EH (cell line): ENCODE measurements at regions not wholly inside any gene's neighbourhood (a gene's known extent, or its start where the extent isn't known, plus 50 kb on each side); places are given as distances from the start of the nearest gene placed in this dataset.
A peak's percentile ranks its signal among the peaks of the same experiment; 100 is the strongest.

Source experiments
- DNase-seq: peaks from one replicate; pipeline ENCODE4 v3.0.0-alpha.2; 2015; ENCODE audit warnings: low read depth

DNA sequence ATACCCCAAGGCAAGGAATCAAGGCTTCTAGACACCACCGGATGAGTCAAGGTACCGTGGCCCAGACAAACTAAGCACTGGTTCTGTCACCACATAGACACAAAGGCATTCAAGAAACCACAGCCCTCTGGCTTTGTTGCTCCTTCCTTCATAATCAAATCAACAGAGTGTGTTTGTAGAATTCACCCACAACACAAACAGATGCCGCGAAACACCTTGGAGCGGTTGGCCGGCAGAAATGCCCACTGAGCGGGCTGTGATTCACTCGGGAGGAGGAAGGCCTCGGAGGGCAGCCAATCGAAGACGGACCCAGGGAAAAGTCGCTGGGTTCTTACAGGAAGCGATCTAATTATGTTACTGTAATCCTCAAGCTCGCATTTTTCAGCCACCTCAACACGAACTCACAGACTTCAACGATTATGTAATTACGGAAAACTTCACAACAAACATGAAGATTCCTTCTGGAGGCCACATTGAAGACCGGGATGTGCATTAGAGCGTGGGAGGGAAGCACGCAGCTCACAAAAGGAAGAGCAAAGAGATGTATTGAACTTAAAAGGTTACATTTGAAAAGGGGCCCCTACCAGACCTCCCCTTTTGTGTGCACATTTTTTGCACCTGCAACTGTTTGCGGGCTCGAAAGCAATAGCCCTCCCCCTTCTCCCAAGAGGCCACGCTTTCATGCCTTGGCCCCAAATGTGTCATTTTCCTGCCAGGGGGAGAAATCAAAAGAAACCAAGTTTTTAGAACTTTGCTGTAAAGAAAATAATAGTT, 184.7 kb upstream of the PREP start:
- peak; percentile 91 for DNase-seq

DNA sequence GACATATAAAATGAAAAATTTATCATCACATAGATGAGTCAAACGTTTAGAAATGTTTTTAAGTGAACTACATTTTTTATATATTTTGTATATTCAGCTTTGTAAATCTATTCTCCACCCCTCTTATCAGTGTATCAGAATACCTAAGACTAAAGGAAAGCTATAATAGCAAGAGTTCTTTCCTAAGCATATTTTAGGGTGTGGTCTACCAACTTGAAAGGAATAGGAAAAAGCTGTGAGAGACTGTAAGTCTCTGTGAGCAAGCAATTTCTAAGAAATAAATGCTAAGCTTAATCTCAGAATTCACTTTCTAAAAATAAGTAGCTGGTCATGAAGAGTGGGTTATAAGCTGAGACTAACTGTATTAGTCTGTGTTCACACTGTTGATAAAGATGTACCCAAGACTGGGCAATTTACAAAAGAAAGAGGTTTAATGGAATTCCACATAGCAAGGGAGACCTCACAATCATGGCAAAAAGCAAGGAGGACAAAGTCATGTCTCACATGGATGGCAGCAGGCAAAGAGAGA, 175.4 kb upstream of the PREP start:
- DNase-seq = no peak

DNA sequence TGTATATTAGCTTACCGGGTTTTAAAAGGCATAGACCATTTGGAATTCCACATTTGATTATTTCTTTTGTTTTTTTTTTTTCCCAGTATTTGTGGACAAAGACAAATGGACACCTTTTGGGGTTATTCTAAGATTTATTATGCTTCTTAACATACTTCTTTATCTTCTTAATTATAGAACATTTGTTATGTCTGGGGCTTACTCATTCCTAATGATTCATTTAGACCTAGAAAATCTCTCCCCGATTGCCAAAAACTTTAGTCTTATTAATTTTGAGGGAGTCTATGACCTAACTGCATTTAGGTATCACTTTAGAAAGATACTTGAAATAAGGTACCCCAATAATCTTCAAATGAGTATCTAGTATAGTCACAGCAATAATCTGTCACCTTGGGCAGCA, 170.7 kb upstream of the PREP start:
- DNase-seq = peak; percentile 47

DNA sequence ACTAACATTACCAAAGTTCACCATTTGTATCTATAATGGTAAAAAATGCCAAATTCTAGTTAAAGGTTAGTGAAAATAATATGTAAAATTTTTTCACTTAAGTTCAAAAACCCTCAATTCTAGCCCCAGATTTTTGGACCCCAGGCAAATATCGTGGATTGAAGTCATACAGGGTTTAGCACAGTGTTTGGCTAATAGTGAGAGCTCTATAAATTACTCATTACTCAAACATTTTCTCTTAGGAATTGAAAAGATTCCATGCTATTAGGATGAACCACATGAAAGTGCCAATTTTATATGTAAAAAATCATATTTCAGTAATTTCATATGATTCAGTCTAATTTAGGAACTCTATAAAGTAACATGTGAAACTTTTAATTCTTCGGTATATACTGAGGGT, 170.3 kb upstream of the PREP start:
- peak; percentile 60 for DNase-seq

DNA sequence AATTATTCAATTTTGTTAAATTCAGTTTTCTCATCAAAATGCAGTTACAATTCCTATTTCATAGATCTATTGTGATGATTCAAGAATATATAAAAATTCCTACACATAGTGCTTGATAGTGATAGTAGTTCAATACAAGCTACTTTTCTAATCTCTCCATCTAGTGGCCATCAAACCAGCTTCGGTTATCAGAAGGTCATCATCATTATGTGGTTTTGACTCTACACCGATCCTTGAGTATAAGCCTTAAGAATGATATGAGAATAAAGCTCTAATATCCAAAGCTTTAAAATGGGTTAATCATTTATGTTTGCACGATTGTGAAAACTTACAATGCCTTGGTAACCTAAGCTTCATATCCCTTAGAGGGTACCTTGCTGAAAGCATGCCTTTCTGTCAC, 167.5 kb upstream of the PREP start:
- DNase-seq = no peak

DNA sequence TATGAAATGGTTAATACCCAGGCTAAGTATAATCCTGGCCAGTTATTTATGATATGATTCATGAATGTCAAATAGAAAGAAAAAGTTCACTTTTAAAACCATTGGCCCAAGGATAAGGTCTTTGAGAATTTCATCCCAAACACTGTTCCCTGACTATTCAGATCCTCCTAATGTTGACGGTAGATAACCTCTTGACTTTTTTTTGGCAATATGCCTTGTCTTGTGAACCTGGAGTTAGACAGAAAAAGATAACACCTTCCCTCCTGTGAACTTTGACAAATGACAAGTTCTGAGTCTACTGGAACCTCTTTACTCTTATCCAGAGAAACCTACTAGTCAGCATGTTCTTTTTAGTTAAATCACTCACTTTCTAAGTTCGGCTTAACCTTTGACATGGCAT, 166.8 kb upstream of the PREP start:
- no peak for DNase-seq

DNA sequence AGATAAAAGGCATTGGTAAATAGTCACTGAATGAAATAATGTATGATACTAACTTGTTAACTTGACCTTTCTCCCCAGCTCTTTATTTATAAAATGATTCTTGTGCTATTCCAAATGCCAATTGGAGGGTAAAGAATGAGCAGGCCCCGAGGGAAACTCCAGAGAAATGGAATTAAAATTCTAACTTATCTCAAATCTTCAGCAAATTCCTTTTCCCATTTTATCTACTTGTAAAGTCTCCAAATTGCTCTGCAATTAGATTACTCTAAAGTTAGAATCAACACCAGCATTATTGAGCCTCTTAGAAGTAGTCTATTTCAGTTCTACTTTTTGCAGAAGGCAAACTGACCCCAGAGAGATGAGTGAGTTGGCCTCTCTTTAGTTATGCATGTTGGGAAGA, 165.9 kb upstream of the PREP start:
- peak; percentile 68 for DNase-seq

DNA sequence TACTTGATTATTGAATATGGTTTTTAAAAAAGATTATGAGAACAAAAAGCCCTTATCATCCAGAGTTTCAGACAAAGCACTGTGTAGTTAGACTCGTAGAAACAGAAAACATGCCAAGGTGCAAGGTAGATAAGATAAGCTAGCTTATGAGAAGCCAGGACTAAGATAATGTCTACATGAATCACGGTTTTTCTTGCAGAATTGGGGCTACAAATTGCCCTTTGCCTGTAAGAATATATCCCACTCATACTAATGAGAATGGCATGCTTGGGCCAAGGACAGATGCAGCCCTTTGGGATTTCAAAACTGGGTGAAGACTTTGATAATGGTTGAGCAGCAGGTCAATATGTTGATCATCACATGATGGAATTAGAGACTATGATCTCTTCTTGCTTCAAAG, 165.3 kb upstream of the PREP start:
- DNase-seq = no peak

DNA sequence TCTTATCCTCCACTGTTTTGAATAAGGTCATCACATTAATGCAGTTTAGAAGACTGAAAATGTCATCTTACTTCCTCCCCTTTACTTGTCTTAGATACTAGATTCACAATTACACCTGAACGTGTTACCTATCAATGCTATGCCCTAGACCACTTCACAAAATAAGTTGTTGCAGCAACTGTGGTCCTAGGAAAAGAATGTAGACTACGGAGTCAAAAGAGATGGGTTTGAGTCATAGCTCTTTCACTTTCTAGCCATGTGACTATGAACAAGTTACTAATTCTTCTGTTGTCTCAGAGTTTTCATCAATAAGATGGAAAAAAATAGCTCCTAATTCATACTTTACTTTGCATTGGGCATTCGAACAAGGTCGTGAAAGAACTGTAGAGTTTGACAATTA, 164.3 kb upstream of the PREP start:
- DNase-seq = no peak

DNA sequence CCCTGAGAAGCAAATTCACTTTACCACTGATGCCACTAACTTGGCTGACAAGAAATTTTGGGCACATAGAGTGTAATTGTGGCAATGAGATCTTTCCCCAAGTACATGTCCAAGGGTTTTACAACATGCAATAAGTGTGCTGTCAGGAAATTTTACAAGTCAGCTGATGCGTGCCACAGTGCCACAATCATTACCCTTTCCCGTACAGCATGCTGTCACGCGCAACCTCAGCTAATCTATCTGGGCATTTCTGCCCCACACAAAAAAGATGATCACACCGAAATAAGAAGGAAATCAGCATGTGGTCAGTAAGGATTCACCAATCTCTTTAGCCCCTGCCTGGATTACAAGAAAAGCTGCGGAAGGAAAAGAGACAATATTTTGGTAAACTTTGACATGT, 163.6 kb upstream of the PREP start:
- no peak for DNase-seq

DNA sequence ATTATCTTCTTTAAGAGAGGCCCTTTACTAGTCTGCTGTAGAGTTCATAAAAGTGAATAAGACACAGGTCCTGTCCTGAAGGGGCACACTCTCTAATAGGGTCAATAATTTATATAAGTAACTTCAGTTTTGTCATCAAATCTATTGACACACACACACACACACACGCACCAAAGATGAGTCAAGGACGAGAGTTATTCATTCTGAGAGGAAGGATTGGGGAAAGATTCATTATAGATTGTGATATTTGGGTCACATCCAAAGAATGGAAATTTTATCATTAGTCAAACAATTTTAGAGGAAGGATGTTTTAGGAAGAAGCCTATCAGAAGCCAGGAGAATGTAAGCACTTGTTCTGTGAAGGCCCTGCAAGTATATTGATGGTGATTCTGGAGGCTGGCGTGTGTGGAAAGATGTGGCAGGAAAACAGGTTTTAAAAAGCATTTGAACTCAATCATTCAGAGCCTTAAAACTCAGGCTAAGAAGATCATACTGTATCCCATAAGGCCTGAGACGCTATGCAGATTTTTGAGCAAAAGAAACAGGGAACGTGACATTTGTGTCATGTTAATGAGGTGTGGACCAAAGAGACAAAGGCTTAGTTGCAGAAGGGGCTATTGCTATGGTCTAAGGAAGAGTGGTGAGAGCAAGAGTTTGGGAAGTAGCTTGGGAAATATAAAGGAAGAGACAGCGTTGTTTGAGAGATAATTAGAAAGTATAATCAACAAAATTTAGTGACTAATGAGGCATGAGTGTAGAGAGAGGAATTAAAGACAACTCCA, 161.4 kb upstream of the PREP start:
- no peak for DNase-seq

DNA sequence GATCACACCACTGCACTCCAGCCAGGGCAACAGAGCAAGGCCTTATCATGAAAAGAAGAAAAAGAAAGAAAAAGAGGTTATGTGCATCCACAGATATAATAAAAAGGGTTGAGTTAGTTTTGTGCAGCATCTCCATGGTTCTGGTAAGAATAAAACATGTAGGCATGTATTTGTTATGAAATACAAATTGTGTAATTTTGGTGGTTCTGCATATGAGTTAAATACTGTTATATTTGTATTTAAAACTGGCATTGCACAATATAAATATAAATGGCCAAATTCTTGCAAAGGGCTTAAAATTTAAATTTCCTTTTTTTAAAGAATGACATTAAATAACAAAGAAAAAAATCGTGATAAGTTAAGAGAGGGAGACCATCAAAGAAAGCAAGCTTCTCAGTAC, 159.1 kb upstream of the PREP start:
- no peak for DNase-seq

DNA sequence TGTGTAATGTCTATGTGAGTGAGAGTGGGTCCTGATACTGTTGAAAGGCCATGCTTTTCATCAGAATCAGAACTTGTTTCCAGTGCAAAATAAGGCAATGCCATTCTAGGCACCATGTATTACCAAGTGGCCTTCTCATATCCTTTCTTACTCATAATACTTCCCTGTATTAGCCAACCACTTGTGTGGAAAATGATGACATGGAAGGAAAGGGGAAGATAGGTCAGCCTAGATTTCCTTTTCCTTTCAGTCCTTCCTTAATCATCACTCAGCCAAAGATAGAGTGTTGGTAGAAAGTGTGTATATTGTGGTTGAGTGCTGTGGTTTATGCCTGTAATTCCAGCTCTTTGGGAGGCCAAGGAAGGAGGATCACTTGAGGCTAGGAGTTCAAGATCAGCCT, 158.6 kb upstream of the PREP start:
- DNase-seq = no peak

DNA sequence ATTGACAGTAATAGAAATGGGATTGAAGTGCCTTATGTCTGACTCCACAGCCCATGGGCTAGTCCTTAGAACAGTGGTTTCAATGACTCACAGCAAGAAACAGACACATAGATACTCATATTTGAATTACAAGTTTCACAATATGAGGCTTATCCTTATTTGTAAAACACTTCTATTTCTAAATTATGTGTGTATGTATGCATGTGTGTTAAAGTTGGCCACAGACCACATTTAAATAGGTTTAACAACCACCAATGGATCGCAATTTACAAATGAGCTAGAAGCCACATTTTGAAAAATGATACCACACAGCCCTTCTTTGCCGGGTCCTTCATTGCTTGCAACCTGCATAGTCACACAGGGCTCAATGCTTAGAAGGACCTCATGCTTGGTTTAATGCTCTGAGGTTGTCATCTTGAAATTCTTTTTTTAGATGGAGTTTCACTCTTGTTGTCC, 157.8 kb upstream of the PREP start:
- peak; percentile 61 for DNase-seq

DNA sequence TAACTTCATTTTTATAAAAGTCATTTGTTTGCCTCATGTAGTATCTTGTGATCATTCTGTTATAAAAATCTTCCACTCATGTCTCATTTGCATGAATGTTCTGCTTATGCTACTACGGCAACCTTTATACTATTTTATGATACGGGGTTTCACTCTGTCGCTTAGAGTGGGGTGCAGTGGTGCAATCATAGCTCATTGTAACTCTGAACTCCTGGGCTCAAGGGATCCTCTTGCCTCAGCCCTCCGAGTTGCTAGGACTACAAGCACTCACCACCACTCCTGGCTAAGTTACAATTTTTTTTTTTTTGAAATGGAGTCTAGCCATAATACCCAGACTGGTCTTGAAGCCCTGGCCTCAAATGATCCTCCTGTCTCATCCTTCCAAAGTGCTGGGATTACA, 154.4 kb upstream of the PREP start:
- DNase-seq = no peak

DNA sequence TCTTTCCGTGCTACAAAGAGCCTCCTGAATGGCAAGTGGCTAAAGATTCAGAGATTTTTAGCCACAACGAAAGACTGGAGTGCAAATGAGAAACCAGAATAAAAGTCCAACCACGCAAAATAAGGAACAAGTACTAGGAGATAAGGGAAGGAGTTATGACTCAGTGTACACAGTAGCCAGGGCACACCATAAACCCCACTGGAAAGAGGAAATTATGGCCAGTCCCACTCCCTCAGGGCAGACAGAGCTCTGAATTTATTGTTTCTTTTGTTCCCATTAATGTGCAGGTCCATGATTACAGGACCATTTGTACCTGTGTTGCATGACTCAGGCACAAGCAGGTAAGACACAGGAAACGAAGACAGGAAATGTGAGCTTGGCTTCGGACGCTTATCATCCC, 150.3 kb upstream of the PREP start:
- no peak for DNase-seq

DNA sequence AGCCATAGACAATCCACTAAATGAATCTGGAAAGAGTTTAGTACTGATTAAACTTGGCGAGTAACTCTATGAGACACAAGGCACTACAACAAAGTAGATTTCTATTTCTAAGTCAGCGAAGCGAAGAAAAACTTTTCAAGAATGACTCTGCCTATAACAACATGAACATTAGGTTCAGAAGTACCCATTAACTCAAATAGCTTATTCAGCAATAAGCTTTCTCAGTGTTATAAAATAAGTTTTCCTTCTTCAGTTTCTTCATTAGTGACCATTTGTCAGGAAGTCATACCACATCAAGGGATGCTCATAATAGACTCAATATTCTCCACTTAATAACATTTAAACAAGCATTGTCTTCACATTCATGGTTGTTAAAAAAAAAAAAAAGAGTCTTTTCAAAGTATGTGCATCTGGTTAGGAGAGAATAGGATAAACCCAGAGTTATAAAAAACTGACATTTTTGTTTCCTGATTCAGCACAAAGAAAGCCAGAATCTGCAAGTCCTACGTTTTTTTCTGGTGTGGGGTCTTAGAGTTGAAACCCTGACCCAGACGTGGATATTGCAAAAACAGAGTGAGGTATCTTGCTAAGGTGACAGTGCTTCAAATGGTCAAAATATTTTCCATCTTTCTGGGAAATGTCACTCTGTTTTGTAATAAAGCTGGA, 148.2 kb upstream of the PREP start:
- DNase-seq = peak; percentile 50

DNA sequence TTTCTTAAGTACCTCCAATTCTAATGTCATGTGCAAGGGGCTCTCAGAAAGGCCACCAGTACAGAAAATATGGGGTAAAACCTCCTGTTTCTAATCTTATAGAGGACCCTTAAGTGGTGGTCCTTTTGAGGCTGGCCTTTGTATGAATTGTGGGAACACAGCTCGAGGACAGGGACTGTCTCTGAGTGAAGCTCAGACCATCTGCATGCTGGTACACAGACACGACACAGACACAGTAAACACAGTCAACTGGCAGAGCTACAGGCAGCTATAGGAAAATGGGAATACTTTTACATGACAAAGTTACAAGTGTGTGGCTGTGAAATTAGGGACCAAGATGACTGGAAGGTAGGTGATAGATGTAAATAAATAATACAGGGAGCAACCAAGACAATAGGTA, 143.9 kb upstream of the PREP start:
- peak; percentile 10 for DNase-seq

DNA sequence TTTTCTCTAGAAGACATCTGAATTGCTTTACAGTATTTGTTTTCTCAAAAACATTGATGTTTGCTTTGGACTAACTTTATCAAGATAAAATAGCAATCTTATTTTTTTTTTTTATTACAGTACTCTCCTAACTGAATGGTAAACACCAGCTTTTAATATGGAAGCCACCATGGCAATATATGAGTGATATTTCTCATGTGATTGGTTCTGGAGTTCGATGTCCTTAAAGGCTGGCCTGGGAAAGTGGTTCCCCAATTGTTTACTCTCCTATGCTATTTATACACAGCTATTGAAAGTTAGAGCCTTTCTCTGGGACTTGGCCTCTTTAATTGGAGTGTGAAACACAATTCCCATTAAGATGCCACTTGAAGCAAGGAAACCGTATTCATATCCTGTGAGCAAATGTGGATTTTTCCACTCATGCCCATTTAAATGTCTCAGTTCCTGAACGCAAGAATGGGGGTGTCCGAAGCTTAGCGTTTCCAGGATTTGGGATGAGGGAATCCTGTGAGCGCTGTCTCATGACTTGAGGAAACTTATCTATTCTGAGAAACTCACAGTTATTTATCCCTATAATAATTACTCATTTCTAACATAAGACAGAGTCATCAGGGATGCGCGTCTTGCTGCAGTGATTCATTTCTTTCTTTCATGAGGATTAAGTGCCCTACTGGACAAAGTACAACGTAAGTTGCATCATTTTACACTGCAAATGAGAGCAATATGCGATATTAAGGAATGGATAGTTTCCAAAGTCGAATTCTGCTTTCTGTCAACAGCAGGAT, 143.3 kb upstream of the PREP start:
- peak; percentile 88 for DNase-seq

DNA sequence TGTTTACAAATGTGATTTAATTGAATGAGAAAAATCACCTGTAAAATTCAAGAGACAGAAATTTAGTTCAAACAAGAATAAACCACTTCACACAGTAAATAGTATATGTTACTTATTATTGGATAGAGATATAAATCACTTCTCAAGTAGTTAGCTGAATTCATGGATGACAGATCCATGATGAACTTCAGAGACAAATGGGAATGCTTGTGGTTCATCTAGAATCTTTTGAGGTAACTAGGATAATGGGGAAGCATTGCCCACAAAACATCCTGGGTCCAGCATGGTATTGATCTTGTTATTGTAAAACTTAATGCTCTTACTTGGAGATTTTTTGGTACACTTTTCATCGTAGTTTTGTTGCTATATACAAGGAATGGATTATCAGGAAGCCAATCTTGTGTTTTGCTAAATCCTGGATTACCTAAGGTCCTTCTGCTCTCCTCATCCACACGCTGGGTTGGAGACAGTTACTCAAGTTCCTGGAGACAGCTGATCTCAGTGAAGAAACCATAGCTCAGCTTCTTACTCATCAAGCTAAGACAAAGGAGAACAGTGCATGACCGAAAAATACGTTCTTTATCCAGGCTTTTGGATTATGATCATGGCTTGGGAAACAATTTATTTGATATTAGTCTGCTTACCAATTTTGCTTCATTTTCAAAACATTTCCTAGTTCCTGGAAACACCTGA, 142.5 kb upstream of the PREP start:
- peak; percentile 17 for DNase-seq

DNA sequence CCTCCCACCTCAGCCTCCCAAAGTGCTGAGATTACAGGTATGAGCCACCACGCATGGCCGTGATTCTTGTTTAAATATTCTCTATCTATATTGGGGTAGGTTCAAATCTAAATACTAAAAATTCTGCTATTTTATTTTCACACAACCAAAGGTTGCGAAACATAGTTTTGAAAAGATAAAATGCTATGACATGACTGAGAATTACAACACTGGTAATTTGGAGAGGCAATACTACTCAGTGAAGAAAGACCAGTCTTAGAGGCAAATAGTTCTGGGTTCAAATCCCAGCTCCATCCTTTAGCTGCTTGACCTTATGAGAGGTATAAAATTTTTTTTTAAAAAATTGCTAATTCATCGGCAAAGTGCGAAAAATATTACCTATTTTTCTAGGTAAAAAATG, 137.0 kb upstream of the PREP start:
- DNase-seq = no peak
